MM.1S (cell line): ENCODE measurements at regions not wholly inside any gene's neighbourhood (a gene's known extent, or its start where the extent isn't known, plus 50 kb on each side); places are given as distances from the start of the nearest gene placed in this dataset.

Experiments used
- DNase-seq: peaks from one replicate; pipeline ENCODE4 v3.0.0-alpha.2; 2015
- H2AFZ ChIP-seq: fragments of 300-600 bp; sonication (generic); 2 replicates; pipeline ENCODE4 v1.6.0; 2016; ENCODE audit warnings: antibody characterized with exemption, low read length
- H3F3A ChIP-seq: fragments of 300-600 bp; sonication (generic); 2 replicates; pipeline ENCODE4 v1.6.1; 2016; ENCODE audit warnings: mild to moderate bottlenecking, antibody characterized with exemption, low read length, moderate library complexity, mixed read lengths; ENCODE audit not compliant: insufficient read depth
- H3K27ac ChIP-seq: fragments of 300-600 bp; sonication (generic); 2 replicates; pipeline ENCODE4 v1.5.1; 2016; ENCODE audit warnings: mild to moderate bottlenecking, low read length
- H3K27me3 ChIP-seq: fragments of 300-600 bp; sonication (generic); replicated peaks from 2 replicates; pipeline ENCODE4 v1.6.0; 2016; ENCODE audit warnings: low read length; ENCODE audit not compliant: insufficient read depth
- H3K36me3 ChIP-seq: fragments of 300-600 bp; sonication (generic); replicated peaks from 2 replicates; pipeline ENCODE4 v1.6.1; 2016; ENCODE audit warnings: mild to moderate bottlenecking, low read length, mixed read lengths; ENCODE audit not compliant: insufficient read depth
- H3K4me1 ChIP-seq: fragments of 300-600 bp; sonication (generic); 2 replicates; pipeline ENCODE4 v1.6.1; 2016; ENCODE audit warnings: low read length, mixed read lengths
- H3K4me2 ChIP-seq: fragments of 300-600 bp; sonication (generic); 2 replicates; pipeline ENCODE4 v1.6.0; 2016; ENCODE audit warnings: low read depth, low read length
- H3K4me3 ChIP-seq: fragments of 300-600 bp; sonication (generic); 2 replicates; pipeline ENCODE4 v1.5.1; 2016; ENCODE audit warnings: low read length, mixed read lengths
- H3K79me2 ChIP-seq: fragments of 300-600 bp; sonication (generic); 2 replicates; pipeline ENCODE4 v1.6.1; 2016; ENCODE audit warnings: mixed run types, low read length, mixed read lengths
- H3K9ac ChIP-seq: fragments of 300-600 bp; sonication (generic); 2 replicates; pipeline ENCODE4 v1.6.1; 2016; ENCODE audit warnings: low read length, mixed read lengths
- H3K9me2 ChIP-seq: fragments of 300-600 bp; sonication (generic); replicated peaks from 2 replicates; pipeline ENCODE4 v1.6.1; 2016; ENCODE audit warnings: mild to moderate bottlenecking, low read length, mixed read lengths; ENCODE audit not compliant: insufficient read depth
- H3K9me3 ChIP-seq: fragments of 300-600 bp; sonication (generic); replicated peaks from 2 replicates; pipeline ENCODE4 v1.6.1; 2016; ENCODE audit warnings: mild to moderate bottlenecking, low read length, mixed read lengths; ENCODE audit not compliant: insufficient read depth
- H4K20me1 ChIP-seq: fragments of 300-600 bp; sonication (generic); 2 replicates; pipeline ENCODE4 v1.6.1; 2016; ENCODE audit warnings: mild to moderate bottlenecking, low read length, moderate library complexity, mixed read lengths; ENCODE audit not compliant: insufficient read depth
- CTCF ChIP-seq: fragments of 300-600 bp; sonication (generic); IDR thresholded peaks from 2 replicates; pipeline ENCODE4 v1.5.1; 2016; ENCODE audit warnings: antibody characterized with exemption, low read length, mixed read lengths
- EZH2 ChIP-seq: fragments of 300-600 bp; sonication (generic); optimal IDR thresholded peaks from 2 replicates; pipeline ENCODE3; 2017; ENCODE audit warnings: low read depth, mild to moderate bottlenecking, antibody characterized with exemption, low read length, mixed read lengths
- EZH2phosphoT487 ChIP-seq: fragments of 300-600 bp; sonication (generic); IDR thresholded peaks from 2 replicates; pipeline ENCODE4 v1.6.1; 2018; ENCODE audit warnings: antibody characterized with exemption, low read length

GRCh38 chr12:64931321-64931720, 106.9 kb downstream of the TBC1D30 start:
- H3K79me2 ChIP-seq: no peaks in the 10 kb centered on the region
- H3K4me1 ChIP-seq: no peaks in the 10 kb centered on the region
- H4K20me1 ChIP-seq: no peaks in the 10 kb centered on the region
- no peaks in the 10 kb centered on the region for H3K27me3 ChIP-seq
- no peak overlapping the region for H3K4me2 ChIP-seq
- H3K9ac ChIP-seq: no peak overlapping the region
- no peak for DNase-seq
- no peak for TF ChIP-seq EZH2
- no peak for TF ChIP-seq CTCF
- TF ChIP-seq EZH2phosphoT487: no peak
- H2AFZ ChIP-seq: no peak overlapping the region
- H3F3A ChIP-seq: no peaks in the 10 kb centered on the region
- no peaks in the 10 kb centered on the region for H3K36me3 ChIP-seq
- no peak overlapping the region for H3K27ac ChIP-seq
- H3K9me3 ChIP-seq: no peaks in the 10 kb centered on the region
- H3K9me2 ChIP-seq: no peaks in the 10 kb centered on the region
- no peak overlapping the region for H3K4me3 ChIP-seq

- no peak overlapping the region for H3K4me2 ChIP-seq
- no peak overlapping the region for H2AFZ ChIP-seq
- no peaks in the 10 kb centered on the region for H3K9me3 ChIP-seq
- H3K36me3 ChIP-seq: no peaks in the 10 kb centered on the region
- no peak overlapping the region for H3K9ac ChIP-seq
- no peak for DNase-seq
- H3K4me1 ChIP-seq: no peaks in the 10 kb centered on the region
- TF ChIP-seq EZH2 (no peak), EZH2phosphoT487 (no peak), CTCF (no peak)
- no peaks in the 10 kb centered on the region for H4K20me1 ChIP-seq
- no peak overlapping the region for H3K27ac ChIP-seq
- H3K27me3 ChIP-seq: no peaks in the 10 kb centered on the region
- H3K79me2 ChIP-seq: no peaks in the 10 kb centered on the region
- H3K4me3 ChIP-seq: no peak overlapping the region
- no peaks in the 10 kb centered on the region for H3K9me2 ChIP-seq
- H3F3A ChIP-seq: no peaks in the 10 kb centered on the region
These were observed 107.5 kb downstream of the TBC1D30 start for GRCh38 chr12:64931981-64932380.

GRCh38 chr12:64933791-64934190, 109.3 kb downstream of the TBC1D30 start:
- no peak overlapping the region for H3K4me3 ChIP-seq
- H3K27ac ChIP-seq: no peak overlapping the region
- no peaks in the 10 kb centered on the region for H3K4me1 ChIP-seq
- H3K4me2 ChIP-seq: no peak overlapping the region
- no peaks in the 10 kb centered on the region for H3K36me3 ChIP-seq
- no peak overlapping the region for H2AFZ ChIP-seq
- no peaks in the 10 kb centered on the region for H3K79me2 ChIP-seq
- H3K9me2 ChIP-seq: no peaks in the 10 kb centered on the region
- H3K9me3 ChIP-seq: no peaks in the 10 kb centered on the region
- H3K27me3 ChIP-seq: no peaks in the 10 kb centered on the region
- H3K9ac ChIP-seq: no peak overlapping the region
- no peaks in the 10 kb centered on the region for H4K20me1 ChIP-seq
- no peak for DNase-seq
- H3F3A ChIP-seq: no peaks in the 10 kb centered on the region
- TF ChIP-seq CTCF: no peak
- TF ChIP-seq EZH2phosphoT487: no peak

- Histone ChIP-seq H3K27ac (no peak overlapping the region), H3K4me3 (no peak overlapping the region), H3K9ac (no peak overlapping the region), H3K4me2 (no peak overlapping the region), H3K4me1 (no peaks in the 10 kb centered on the region), H3K27me3 (no peaks in the 10 kb centered on the region), H3K9me3 (no peaks in the 10 kb centered on the region), H3K36me3 (no peaks in the 10 kb centered on the region), H4K20me1 (no peaks in the 10 kb centered on the region), H2AFZ (no peak overlapping the region), H3K79me2 (no peaks in the 10 kb centered on the region), H3K9me2 (no peaks in the 10 kb centered on the region), H3F3A (no peaks in the 10 kb centered on the region)
- TF ChIP-seq CTCF: no peak
- no peak for TF ChIP-seq EZH2
- TF ChIP-seq EZH2phosphoT487: no peak
- DNase-seq: no peak
These were observed 113.0 kb downstream of the TBC1D30 start for GRCh38 chr12:64937452-64937851.
